GDM1 (cell line): ENCODE measurements at regions not wholly inside any gene's neighbourhood (a gene's known extent, or its start where the extent isn't known, plus 50 kb on each side); places are given as distances from the start of the nearest gene placed in this dataset.
A peak's percentile ranks its signal among the peaks of the same experiment; 100 is the strongest.

Experiments
- DNase-seq: peaks from one replicate; lab custom pipeline; 2025; lab: John Stamatoyannopoulos, UW

GRCh38 chr6:108734271-108734922, 113.8 kb upstream of the ARMC2 start:
- DNase-seq, result no peak

- no peak for DNase-seq
Measured at GRCh38 chr6:108735310-108736001, 112.8 kb upstream of the ARMC2 start.

GRCh38 chr6:108736002-108736361, 112.2 kb upstream of the ARMC2 start:
- DNase-seq, result no peak

- DNase-seq, result peak; percentile 9
Measured at GRCh38 chr6:108736832-108737231, 111.4 kb upstream of the ARMC2 start.

GRCh38 chr6:108737594-108738546, 110.4 kb upstream of the ARMC2 start:
- no peak for DNase-seq

GRCh38 chr6:108738684-108739416, 109.4 kb upstream of the ARMC2 start:
- peak; percentile 2 for DNase-seq

GRCh38 chr6:108739496-108740330, 108.5 kb upstream of the ARMC2 start:
- no peak for DNase-seq

GRCh38 chr6:108741331-108741989, 106.8 kb upstream of the ARMC2 start:
- DNase-seq, result no peak

GRCh38 chr6:108742041-108742440, 106.2 kb upstream of the ARMC2 start:
- DNase-seq, result peak; percentile 72

- DNase-seq, result no peak
Measured at GRCh38 chr6:108744244-108744972, 103.8 kb upstream of the ARMC2 start.

- DNase-seq, result no peak
Measured at GRCh38 chr6:108744996-108745395, 103.2 kb upstream of the ARMC2 start.

- DNase-seq, result no peak
Measured at GRCh38 chr6:108745664-108746336, 102.4 kb upstream of the ARMC2 start.

GRCh38 chr6:108746366-108746765, 101.9 kb upstream of the ARMC2 start:
- no peak for DNase-seq

- DNase-seq, result no peak
Measured at GRCh38 chr6:108746836-108747575, 101.2 kb upstream of the ARMC2 start.

- DNase-seq, result no peak
Measured at GRCh38 chr6:108748055-108748454, 100.2 kb upstream of the ARMC2 start.

- DNase-seq, result no peak
Measured at GRCh38 chr6:108748959-108749358, 99.3 kb upstream of the ARMC2 start.

GRCh38 chr6:108750801-108751200, 97.4 kb upstream of the ARMC2 start:
- DNase-seq, result no peak

GRCh38 chr6:108751282-108751681, 96.9 kb upstream of the ARMC2 start:
- no peak for DNase-seq
